Activated B cell treated with CpG ODN at 0.5 μM for 24 hours (primary cell): ENCODE measurements at regions not wholly inside any gene's neighbourhood (a gene's known extent, or its start where the extent isn't known, plus 50 kb on each side); places are given as distances from the start of the nearest gene placed in this dataset.

Source experiments
- ATAC-seq: fragments of 200-7000 bp; cut with Tn5 transposase; one replicate; pipeline ENCODE4 v1.10.0; 2021; ENCODE audit warnings: low read depth, mild to moderate bottlenecking, moderate library complexity
- CTCF ChIA-PET: fragments of 350-600 bp; sonication (Branson Sonifier 250); formaldehyde crosslinking; loops from one replicate; lab custom pipeline; 2021; ENCODE audit warnings: antibody characterized with exemption; lab: Charles Lee
- POLR2A ChIA-PET: fragments of 350-600 bp; sonication (Branson Sonifier 250); formaldehyde crosslinking; loops from one replicate; lab custom pipeline; 2021; ENCODE audit warnings: antibody characterized with exemption; lab: Charles Lee
- DNase-seq: peaks from one replicate; pipeline ENCODE4 v3.0.0; 2022
- H3K27ac Mint-ChIP-seq: one replicate; pipeline ENCODE4 v1.8.0; 2020; ENCODE audit warnings: mixed read lengths
- H3K27me3 Mint-ChIP-seq: one replicate; pipeline ENCODE4 v1.8.0; 2021; ENCODE audit warnings: mixed read lengths
- H3K36me3 Mint-ChIP-seq: one replicate; pipeline ENCODE4 v1.8.0; 2021; ENCODE audit warnings: low read depth, mixed read lengths
- H3K4me1 Mint-ChIP-seq: one replicate; pipeline ENCODE4 v1.8.0; 2021; ENCODE audit warnings: mixed read lengths
- H3K4me3 Mint-ChIP-seq: one replicate; pipeline ENCODE4 v1.8.0; 2020; ENCODE audit warnings: mild to moderate bottlenecking, mixed read lengths
- H3K9me3 Mint-ChIP-seq: one replicate; pipeline ENCODE4 v1.8.0; 2020; ENCODE audit warnings: mixed read lengths
- intact Hi-C: fragments of 100-400 bp; cut with micrococcal nuclease; formaldehyde crosslinking; loops from one replicate; pipeline ENCODE4 v1.15.1; 2024
- TF ChIP-seq, protein P1 (sequence below): fragments of 200-600 bp; IDR thresholded peaks from one replicate; pipeline ENCODE4 v1.8.0; 2022; ENCODE audit warnings: antibody characterized with exemption, mild to moderate bottlenecking

DNA sequence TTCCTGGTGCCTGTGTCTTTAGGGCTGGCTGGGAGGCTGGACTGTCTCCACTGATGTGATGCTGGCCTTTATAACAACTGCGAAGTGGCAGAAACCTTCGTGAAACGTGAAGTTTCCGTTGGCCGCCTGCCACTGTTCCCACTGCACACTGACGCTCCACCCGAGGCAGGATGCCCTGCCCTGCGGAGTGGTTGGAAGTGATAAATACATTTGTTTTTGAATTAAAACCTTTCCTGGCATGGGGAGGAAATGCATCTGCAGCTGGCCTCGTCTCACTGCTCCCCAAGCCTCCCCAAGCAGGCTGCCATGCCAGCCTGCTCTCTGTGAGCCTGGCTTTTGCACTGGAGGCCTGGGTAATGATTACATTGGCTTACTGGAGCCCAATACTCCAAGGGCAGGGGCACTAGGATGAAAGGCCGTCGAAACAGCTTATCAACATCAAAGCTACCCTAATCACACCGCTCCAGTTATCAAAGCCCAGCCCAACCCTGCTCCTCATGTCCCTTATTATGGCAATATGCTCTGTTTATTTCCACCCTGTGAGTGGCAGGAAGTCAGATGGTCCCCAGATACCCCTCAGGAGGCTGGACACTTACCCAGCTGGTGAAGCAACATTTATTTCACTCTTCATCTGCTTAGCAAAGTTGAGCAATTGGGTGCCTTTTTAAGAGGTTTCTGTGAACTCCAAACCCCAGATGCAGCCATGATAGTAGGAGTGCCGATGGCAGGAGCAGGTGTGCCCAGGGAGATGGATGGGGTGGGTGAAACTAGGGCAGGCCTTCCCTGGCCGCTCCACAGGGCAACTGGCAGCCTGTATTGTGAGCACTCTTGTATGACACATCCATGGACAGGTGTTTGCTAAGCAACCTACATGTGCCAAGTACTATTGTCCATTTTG lies 97.4 kb upstream of the ITGA6 start:
- TF ChIP-seq, protein P1, sequence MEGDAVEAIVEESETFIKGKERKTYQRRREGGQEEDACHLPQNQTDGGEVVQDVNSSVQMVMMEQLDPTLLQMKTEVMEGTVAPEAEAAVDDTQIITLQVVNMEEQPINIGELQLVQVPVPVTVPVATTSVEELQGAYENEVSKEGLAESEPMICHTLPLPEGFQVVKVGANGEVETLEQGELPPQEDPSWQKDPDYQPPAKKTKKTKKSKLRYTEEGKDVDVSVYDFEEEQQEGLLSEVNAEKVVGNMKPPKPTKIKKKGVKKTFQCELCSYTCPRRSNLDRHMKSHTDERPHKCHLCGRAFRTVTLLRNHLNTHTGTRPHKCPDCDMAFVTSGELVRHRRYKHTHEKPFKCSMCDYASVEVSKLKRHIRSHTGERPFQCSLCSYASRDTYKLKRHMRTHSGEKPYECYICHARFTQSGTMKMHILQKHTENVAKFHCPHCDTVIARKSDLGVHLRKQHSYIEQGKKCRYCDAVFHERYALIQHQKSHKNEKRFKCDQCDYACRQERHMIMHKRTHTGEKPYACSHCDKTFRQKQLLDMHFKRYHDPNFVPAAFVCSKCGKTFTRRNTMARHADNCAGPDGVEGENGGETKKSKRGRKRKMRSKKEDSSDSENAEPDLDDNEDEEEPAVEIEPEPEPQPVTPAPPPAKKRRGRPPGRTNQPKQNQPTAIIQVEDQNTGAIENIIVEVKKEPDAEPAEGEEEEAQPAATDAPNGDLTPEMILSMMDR = no peak
- ChIA-PET CTCF (no interaction called here), POLR2A (no interaction called here)
- DNase-seq = no peak
- H3K9me3 Mint-ChIP-seq = no peaks in the 10 kb centered on the region
- H3K4me3 Mint-ChIP-seq = no peak overlapping the region
- peaks cover 2% of the 10 kb centered on the region for H3K4me1 Mint-ChIP-seq
- ATAC-seq = no peak
- H3K36me3 Mint-ChIP-seq = no peaks in the 10 kb centered on the region
- H3K27me3 Mint-ChIP-seq = peaks cover 5% of the 10 kb centered on the region
- H3K27ac Mint-ChIP-seq = no peak overlapping the region
- intact Hi-C loops = no loop called here

DNA sequence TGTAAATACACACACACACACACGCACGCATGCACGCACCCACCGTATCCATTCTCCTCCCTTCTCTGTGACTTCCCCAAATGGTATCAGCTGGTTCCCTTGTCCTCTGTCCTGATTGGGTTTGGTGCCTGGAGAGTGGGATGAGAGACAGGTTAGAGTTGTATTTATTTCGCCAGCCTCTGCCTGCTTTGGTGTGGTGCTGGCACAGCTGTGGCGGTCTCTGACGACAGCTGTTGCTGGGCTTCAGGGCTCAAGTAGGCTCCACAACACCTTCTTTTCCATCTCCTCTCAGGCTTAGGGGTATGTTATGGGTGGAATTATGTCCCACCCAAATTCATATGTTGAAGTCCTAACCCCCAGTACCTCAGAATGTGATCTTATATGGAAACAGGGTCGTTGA lies 94.9 kb upstream of the ITGA6 start:
- DNase-seq = no peak
- no peaks in the 10 kb centered on the region for H3K36me3 Mint-ChIP-seq
- no peak overlapping the region for H3K27ac Mint-ChIP-seq
- POLR2A ChIA-PET = no interaction called here
- CTCF ChIA-PET = no interaction called here
- ATAC-seq = no peak
- intact Hi-C loops = no loop called here
- TF ChIP-seq, protein P1 = no peak
- H3K9me3 Mint-ChIP-seq = no peaks in the 10 kb centered on the region
- H3K4me3 Mint-ChIP-seq = no peak overlapping the region
- peaks cover 2% of the 10 kb centered on the region for H3K4me1 Mint-ChIP-seq
- peaks cover 7% of the 10 kb centered on the region for H3K27me3 Mint-ChIP-seq

DNA sequence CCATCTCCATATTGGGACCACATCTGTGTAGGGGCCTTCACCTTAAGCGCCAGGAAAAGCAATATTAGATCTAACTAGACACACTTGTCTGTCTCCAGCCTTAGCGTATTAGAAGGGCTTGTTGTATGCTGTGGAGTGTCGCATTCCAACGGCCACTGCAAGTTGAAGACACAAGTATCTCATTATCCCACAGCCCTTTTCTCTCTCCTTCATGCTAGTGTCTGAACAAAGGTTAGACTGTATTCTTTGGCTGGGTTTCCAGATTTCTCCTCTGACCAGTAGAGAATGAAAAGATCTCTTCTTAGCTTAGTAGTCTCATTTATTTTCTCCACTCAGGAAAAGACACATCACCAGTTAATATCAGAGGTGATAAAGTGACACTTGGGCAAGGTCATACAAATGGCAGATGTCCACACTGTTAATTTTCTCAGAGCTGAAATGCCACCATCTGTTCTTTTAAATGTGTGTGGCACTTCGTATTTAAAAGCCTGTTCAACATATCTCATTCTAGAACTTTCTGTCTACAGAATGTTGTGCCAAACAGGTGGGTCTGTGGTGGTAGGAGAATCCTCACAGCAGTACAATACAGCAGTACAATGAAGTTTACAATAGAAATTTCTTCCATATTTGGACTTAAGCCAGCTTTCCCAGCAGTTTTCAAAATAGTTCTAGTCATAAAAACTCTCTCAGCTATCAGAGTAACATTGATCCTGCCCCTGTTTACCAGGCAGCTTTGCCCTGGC lies 94.0 kb upstream of the ITGA6 start:
- CTCF ChIA-PET = no interaction called here
- no peak overlapping the region for H3K4me3 Mint-ChIP-seq
- no peak for ATAC-seq

DNA sequence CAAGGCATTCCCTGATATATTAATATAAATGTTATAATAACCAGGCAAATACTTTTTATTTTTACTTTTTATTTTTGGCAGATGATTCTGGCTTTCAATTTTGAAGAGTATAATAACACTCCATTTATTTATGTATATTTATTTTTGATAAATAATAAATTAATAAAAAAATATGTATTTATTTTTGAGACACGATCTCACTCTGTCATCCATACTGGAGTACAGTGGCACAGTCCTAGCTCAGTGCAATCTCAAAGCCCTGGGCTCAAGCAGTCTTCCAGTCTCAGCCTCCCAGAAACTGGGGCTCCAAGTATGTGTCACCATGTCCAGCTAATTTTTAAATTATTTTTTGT lies 93.4 kb upstream of the ITGA6 start:
- no peaks in the 10 kb centered on the region for H3K9me3 Mint-ChIP-seq
- DNase-seq (no peak), ATAC-seq (no peak)
- no peaks in the 10 kb centered on the region for H3K36me3 Mint-ChIP-seq
- H3K4me1 Mint-ChIP-seq = peaks cover 2% of the 10 kb centered on the region
- intact Hi-C loops = no loop called here
- no peak overlapping the region for H3K27ac Mint-ChIP-seq
- ChIA-PET POLR2A (no interaction called here), CTCF (no interaction called here)
- peaks cover 7% of the 10 kb centered on the region for H3K27me3 Mint-ChIP-seq
- TF ChIP-seq, protein P1 = no peak
- no peak overlapping the region for H3K4me3 Mint-ChIP-seq

More for the DNA sequence above, 94.0 kb upstream of the ITGA6 start:
- TF ChIP-seq, protein P1 = no peak
- Mint-ChIP-seq H3K4me1 (peaks cover 2% of the 10 kb centered on the region), H3K27ac (no peak overlapping the region), H3K9me3 (no peaks in the 10 kb centered on the region), H3K27me3 (peaks cover 7% of the 10 kb centered on the region), H3K36me3 (no peaks in the 10 kb centered on the region)
- DNase-seq = no peak
- intact Hi-C loops = no loop called here
- POLR2A ChIA-PET = no interaction called here

DNA sequence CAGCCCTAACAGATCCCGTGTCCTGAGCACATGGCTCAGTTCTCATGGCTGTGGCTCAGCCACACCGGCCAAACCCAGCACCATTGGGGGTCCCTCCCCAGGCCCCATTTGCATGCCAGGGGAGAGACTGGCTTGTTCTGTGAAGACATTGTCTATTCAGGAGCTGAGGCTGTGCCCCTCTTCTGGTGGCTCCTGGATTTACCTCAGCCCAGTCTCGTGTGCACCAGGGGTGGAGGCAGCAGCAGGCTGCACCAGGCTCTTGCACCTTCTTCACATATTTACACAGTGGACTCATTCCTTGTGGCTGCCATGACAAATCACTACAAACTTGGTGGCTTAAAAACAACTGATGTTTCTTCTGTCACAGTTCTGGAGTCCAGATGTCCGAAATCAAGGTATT lies 92.4 kb upstream of the ITGA6 start:
- H3K4me1 Mint-ChIP-seq = peaks cover 7% of the 10 kb centered on the region
- POLR2A ChIA-PET = no interaction called here

More for the DNA sequence above, 92.4 kb upstream of the ITGA6 start:
- DNase-seq (no peak), ATAC-seq (no peak)
- CTCF ChIA-PET = no interaction called here
- Mint-ChIP-seq H3K27ac (no peak overlapping the region), H3K4me3 (no peak overlapping the region), H3K36me3 (no peaks in the 10 kb centered on the region), H3K27me3 (peaks cover 12% of the 10 kb centered on the region), H3K9me3 (no peaks in the 10 kb centered on the region)
- intact Hi-C loops = no loop called here
- TF ChIP-seq, protein P1 = no peak
